ENCODE measurements at regions not wholly inside any gene's neighbourhood (a gene's known extent, or its start where the extent isn't known, plus 50 kb on each side); places are given as distances from the start of the nearest gene placed in this dataset.

DNA sequence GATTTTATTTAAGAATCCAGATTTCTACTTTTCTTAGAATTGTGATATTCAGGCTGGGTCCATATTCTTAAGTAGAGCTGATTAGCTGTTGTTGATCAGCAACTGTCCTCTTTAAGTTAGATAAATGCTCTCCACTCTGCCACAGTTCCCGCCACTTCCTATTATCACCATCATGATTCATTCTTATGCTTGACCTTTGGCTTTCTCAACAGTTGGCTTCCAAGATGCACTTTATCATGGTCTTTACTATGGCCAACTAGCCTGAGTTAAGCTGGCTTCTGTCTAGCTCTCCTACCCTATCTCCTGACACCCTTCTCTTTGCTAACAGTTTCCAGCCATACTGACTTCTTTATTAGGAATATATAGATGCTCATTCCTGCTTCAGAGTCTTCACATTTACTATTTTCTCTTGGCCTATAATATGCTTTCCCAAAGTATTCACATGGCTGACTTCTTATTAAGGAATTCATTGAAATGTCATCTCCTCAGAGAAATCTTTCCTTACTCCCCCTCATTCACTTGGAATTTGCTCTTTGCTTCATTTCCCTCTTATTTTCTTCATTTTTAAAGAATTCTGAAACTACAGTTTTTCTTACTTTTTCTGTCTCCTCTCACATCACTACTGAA, 149.0 kb upstream of the IGF1 start:
- H3K9me3 ChIP-seq = no peaks in the 10 kb centered on the region
- no peaks in the 10 kb centered on the region for H3K4me1 ChIP-seq
- in situ Hi-C loops (cut with MboI; ENCODE audit: low sequenced_read_pairs) = no loop called here
- no peak for DNase-seq (ENCODE audit: low spot score in 2 of 2)
- H3K27me3 ChIP-seq (ENCODE audit: low read depth) = no peaks in the 10 kb centered on the region
- no peaks in the 10 kb centered on the region for H3K36me3 ChIP-seq (replicated peaks)
- no peak overlapping the region for H3K4me3 ChIP-seq

DNA sequence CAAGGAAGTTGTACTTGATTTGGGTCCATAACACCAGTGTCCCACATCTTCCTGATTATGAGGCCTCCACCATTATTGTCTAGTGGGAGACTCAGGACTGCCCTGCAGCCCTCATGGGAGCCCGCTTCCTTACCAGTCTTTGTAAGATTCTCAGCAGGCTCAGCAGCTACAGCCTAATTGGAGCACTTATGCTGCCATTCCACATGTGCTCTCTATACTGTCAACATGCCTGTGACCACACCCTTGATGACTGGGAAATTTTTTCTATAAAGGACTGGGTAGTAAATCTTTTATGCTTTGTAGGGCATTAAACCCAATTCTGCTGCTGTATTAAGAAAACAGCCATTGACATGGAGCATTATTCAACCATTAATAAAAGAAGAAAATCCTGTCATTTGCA, 145.5 kb upstream of the IGF1 start:
- in situ Hi-C loops (cut with MboI; ENCODE audit: low sequenced_read_pairs) = no loop called here
- DNase-seq (ENCODE audit: low spot score in 2 of 2) = no peak
- Histone ChIP-seq H3K4me1 (no peaks in the 10 kb centered on the region), H3K9me3 (no peaks in the 10 kb centered on the region), H3K4me3 (no peak overlapping the region), H3K27me3 (ENCODE audit: low read depth) (no peaks in the 10 kb centered on the region), H3K36me3 (replicated peaks) (no peaks in the 10 kb centered on the region)

DNA sequence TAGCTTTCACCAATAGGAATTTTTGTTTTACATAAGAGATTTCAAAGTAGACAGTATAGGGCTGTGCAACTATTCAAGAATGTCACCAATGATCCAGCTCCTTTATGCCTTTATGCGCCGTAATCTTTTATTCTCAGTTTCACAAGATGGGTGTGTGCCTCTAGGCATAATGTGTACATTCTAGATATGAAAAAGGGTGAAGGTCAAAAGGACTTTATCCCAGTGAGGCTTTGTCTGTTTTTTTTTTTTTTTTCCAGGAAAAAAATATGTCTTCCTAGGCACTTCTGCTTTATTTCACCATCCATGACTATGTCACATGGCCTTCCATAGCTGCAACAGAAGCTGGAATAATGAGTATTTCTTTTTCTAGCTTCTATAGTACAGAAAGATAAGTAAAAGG, 142.3 kb upstream of the IGF1 start:
- H3K4me3 ChIP-seq = no peak overlapping the region
- no peak for DNase-seq (ENCODE audit: low spot score in 2 of 2)
- H3K27me3 ChIP-seq (ENCODE audit: low read depth) = no peaks in the 10 kb centered on the region
- H3K36me3 ChIP-seq (replicated peaks) = no peaks in the 10 kb centered on the region
- no peaks in the 10 kb centered on the region for H3K9me3 ChIP-seq
- in situ Hi-C loops (cut with MboI; ENCODE audit: low sequenced_read_pairs) = no loop called here
- H3K4me1 ChIP-seq = no peaks in the 10 kb centered on the region

DNA sequence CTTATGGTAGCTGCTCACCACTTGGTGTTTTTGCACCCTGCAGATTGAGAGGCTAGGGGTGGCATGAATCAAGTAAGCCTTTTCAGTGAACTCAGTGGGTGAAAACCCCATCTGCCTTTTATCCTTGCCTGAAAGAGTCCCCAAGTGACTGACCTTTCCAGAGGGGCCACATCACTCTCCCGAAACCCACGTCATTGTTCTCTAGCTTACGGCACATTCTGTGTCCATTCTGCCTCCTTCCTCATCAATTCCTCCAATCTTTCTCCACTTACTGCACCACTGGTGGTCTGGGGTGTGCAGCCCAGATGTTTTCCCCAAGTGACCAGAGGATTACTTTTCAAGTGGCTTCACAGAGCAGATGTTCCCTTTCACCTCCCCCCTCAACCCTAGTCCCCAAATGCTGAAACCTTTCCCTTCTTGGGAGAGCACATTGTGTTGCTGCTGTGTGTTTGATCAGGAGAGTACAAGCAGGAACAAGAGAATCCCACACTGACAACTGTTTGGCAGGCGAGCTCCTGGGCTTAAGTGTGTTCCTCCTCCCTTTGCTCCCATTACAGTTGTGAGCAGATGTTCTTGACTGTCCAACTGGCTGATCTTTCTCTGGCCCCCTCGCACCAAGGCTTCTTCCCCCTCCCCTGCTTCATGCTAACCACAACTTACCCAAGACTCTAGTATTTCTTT, 138.0 kb upstream of the IGF1 start:
- DNase-seq (ENCODE audit: low spot score in 2 of 2) = no peak
- Histone ChIP-seq H3K4me3 (no peak overlapping the region), H3K36me3 (replicated peaks) (no peaks in the 10 kb centered on the region), H3K9me3 (no peaks in the 10 kb centered on the region), H3K4me1 (no peaks in the 10 kb centered on the region), H3K27me3 (ENCODE audit: low read depth) (no peaks in the 10 kb centered on the region)
- in situ Hi-C loops (cut with MboI; ENCODE audit: low sequenced_read_pairs) = no loop called here

DNA sequence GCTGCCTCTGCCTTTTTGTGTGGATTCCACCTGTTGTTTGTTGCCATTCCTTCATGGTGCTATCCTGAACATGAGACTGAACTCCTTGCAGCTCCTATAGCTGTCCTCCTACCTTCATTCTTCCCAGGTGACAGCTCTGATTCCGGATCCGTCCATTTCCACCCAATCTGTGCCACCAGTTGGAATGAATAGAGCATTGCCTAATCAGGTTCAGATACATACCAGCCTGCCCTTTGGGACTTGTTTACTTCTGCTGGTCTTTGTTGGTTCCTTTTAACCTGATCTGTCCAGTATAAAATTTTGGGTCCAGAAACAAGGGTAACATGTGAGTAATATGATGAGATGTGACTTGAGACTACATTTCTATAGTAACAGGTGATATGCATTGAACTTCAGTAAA, 136.3 kb upstream of the IGF1 start:
- Histone ChIP-seq H3K36me3 (replicated peaks) (no peaks in the 10 kb centered on the region), H3K4me3 (no peak overlapping the region), H3K4me1 (no peaks in the 10 kb centered on the region), H3K27me3 (ENCODE audit: low read depth) (no peaks in the 10 kb centered on the region), H3K9me3 (no peaks in the 10 kb centered on the region)
- in situ Hi-C loops (cut with MboI; ENCODE audit: low sequenced_read_pairs) = no loop called here
- DNase-seq (ENCODE audit: low spot score in 2 of 2) = no peak

DNA sequence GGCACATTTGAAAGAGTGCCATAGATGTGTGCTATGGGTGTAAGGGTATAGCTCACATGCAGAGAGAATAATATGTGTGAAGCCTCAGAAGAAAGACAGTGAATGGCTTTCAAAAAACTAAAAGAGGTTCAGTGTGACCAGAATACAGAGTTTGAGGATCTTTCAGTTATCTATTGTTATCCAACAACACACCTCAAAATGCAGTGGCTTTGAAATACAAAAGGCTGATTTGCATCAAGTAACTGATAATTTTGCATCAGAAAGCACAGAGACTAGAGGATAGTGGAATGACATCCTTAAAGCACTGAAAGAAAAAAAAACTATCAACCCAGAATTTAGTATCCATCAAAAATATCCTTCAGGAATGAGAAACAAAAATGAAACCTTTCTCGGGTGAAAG, 131.6 kb upstream of the IGF1 start:
- Histone ChIP-seq H3K27me3 (ENCODE audit: low read depth) (no peaks in the 10 kb centered on the region), H3K9me3 (no peaks in the 10 kb centered on the region), H3K36me3 (replicated peaks) (no peaks in the 10 kb centered on the region), H3K4me3 (no peak overlapping the region), H3K4me1 (no peaks in the 10 kb centered on the region)
- DNase-seq (ENCODE audit: low spot score in 2 of 2) = no peak
- in situ Hi-C loops (cut with MboI; ENCODE audit: low sequenced_read_pairs) = no loop called here

DNA sequence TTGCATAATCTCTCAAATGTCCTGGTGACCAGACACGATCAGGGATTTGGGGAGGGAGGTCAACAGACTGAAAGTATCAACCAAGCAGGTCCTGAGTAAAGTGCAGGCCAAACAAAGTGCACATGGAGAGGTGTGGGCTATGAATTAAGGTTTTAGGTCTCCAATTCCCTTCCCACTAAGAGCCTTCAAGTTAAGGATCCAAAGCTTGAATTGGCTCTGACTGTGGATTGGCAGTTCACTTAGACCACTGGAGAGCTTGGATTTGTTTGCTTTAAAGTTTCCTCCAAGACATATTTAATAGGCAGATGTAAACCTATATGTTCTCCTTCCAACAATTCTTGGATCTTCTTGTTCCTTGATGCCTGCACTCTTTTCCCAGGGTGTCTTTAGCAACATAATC, 129.6 kb upstream of the IGF1 start:
- in situ Hi-C loops (cut with MboI; ENCODE audit: low sequenced_read_pairs) = no loop called here
- Histone ChIP-seq H3K27me3 (ENCODE audit: low read depth) (no peaks in the 10 kb centered on the region), H3K4me1 (no peaks in the 10 kb centered on the region), H3K4me3 (no peak overlapping the region), H3K36me3 (replicated peaks) (no peaks in the 10 kb centered on the region), H3K9me3 (no peaks in the 10 kb centered on the region)
- DNase-seq (ENCODE audit: low spot score in 2 of 2) = no peak

DNA sequence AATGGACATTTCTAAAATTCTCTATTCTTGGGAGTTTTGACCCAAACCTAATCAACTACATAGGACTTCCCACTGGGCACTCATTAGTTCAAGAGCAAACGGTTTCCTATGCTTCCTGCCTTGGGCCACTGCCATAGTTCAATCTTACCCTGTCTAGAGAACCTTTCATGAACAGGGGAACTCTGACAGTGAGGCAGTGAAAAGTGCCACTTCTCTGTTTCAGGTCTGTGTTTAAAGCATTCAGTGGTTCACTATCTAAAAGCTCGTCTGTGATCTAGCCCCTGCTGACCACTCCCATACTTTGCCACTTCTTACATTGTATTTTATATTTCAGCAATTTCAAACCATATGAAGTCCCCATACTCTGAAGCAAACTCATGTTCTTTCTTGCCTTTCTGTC, 122.7 kb upstream of the IGF1 start:
- no peaks in the 10 kb centered on the region for H3K27me3 ChIP-seq (ENCODE audit: low read depth)
- in situ Hi-C loops (cut with MboI; ENCODE audit: low sequenced_read_pairs) = no loop called here
- H3K4me1 ChIP-seq = no peaks in the 10 kb centered on the region
- no peaks in the 10 kb centered on the region for H3K9me3 ChIP-seq
- H3K36me3 ChIP-seq (replicated peaks) = no peaks in the 10 kb centered on the region
- no peak overlapping the region for H3K4me3 ChIP-seq
- no peak for DNase-seq (ENCODE audit: low spot score in 2 of 2)

DNA sequence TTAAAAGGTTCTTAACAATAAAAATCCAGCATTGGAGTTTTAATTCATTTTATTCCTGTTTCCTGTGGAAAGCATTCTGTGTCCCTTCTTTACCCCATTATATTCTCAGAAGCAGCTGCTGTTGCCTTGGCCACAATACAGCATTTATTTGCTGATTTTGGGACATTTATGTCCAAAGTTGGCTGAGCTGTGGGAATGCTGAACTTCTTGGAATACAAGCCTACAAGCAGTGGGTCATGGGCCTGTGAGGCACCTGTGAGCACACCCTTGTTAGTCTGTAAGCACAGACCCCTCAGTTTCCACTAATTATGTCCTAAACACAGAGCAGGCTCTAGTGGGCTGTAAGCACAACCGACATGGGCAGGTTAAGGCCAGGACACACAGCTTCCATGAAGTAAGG, 122.2 kb upstream of the IGF1 start:
- no peaks in the 10 kb centered on the region for H3K36me3 ChIP-seq (replicated peaks)
- H3K4me3 ChIP-seq = no peak overlapping the region
- no peak for DNase-seq (ENCODE audit: low spot score in 2 of 2)
- no peaks in the 10 kb centered on the region for H3K4me1 ChIP-seq
- no peaks in the 10 kb centered on the region for H3K9me3 ChIP-seq
- no peaks in the 10 kb centered on the region for H3K27me3 ChIP-seq (ENCODE audit: low read depth)
- in situ Hi-C loops (cut with MboI; ENCODE audit: low sequenced_read_pairs) = no loop called here

DNA sequence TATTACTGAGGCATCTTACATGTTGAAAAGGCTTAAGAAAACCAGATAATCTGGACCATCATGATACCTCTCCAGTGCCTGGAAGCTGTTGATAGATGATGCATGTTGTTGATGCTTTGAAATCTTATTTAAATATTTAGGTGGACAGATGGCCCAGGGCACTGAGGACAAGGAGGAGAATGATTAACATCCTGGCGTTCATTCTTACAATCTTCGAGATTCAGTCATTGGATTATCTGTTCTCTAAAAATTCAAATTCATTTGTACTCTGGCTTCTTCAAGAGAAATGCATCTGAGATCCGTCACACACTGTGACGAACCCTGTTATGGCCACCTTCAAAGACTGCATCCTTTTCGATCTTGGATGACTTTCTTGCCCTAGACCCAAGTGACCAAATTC, 121.3 kb upstream of the IGF1 start:
- in situ Hi-C loops (cut with MboI; ENCODE audit: low sequenced_read_pairs) = no loop called here
- no peaks in the 10 kb centered on the region for H3K9me3 ChIP-seq
- no peak overlapping the region for H3K4me3 ChIP-seq
- H3K36me3 ChIP-seq (replicated peaks) = no peaks in the 10 kb centered on the region
- no peak for DNase-seq (ENCODE audit: low spot score in 2 of 2)
- H3K27me3 ChIP-seq (ENCODE audit: low read depth) = no peaks in the 10 kb centered on the region
- no peaks in the 10 kb centered on the region for H3K4me1 ChIP-seq

DNA sequence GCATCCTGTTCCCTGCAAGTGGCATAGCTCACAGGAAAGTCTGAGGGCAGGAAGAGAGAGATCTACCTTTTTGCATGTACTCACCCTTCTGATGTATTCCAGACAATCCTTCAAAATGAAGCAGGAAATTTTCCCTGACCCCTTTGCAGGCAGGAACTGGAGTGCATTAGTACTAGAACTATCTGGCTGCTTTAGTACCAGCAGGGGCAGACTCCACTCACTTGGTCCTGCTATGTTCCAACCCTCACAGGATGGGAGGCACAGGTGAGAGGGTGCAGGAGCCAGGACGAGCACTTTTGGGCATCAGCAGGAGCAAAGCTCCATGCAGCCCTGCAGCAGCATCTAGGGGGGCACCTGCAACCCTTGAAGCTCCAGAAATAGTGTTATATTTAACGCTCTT, 116.3 kb upstream of the IGF1 start:
- H3K27me3 ChIP-seq (ENCODE audit: low read depth) = no peaks in the 10 kb centered on the region
- no peaks in the 10 kb centered on the region for H3K4me1 ChIP-seq
- no peak for DNase-seq (ENCODE audit: low spot score in 2 of 2)
- in situ Hi-C loops (cut with MboI; ENCODE audit: low sequenced_read_pairs) = no loop called here
- H3K9me3 ChIP-seq = no peaks in the 10 kb centered on the region
- no peak overlapping the region for H3K4me3 ChIP-seq
- no peaks in the 10 kb centered on the region for H3K36me3 ChIP-seq (replicated peaks)

DNA sequence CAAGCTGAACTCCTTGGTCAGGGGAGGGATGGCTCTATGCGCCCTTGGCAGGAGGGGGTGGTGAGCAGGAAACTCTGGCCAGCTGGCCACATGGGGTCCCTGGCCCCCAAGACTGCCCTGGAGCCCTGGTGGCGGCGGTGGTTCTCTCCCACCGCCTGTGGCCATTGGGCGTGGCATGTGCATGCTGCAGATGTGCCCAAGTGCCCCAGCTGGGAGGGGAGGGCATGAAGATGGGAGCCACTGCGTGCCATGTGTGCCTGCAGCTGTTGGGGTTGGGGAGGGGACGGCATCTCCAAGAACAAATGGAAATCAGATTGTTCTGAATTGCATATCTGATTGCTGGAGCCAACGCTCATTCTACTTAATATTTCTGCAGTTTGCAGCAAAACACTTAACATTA, 115.7 kb upstream of the IGF1 start:
- H3K27me3 ChIP-seq (ENCODE audit: low read depth) = no peaks in the 10 kb centered on the region
- in situ Hi-C loops (cut with MboI; ENCODE audit: low sequenced_read_pairs) = no loop called here
- H3K4me3 ChIP-seq = no peak overlapping the region
- H3K4me1 ChIP-seq = no peaks in the 10 kb centered on the region
- H3K36me3 ChIP-seq (replicated peaks) = no peaks in the 10 kb centered on the region
- no peaks in the 10 kb centered on the region for H3K9me3 ChIP-seq
- no peak for DNase-seq (ENCODE audit: low spot score in 2 of 2)

DNA sequence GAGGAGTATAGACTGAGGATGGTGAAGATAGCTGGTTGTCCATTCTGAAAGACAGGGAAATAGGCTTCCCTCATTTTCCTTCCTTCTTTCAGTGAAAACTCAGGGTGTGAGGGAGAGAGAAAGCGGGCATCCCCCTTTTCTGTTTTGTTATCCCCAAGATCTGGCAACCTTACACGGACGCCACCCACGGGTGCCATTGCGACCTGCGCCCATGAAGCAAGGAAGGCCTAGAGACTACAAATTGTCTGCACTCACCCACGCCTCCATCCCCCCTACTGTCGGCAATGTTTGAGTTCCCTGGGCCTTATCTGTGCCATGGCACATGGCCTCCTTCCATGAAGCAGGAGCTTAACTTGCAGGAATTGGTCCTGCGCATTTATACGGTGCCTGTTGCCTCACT, 115.0 kb upstream of the IGF1 start:
- no peaks in the 10 kb centered on the region for H3K36me3 ChIP-seq (replicated peaks)
- DNase-seq (ENCODE audit: low spot score in 2 of 2) = no peak
- in situ Hi-C loops (cut with MboI; ENCODE audit: low sequenced_read_pairs) = no loop called here
- H3K4me1 ChIP-seq = no peaks in the 10 kb centered on the region
- no peak overlapping the region for H3K4me3 ChIP-seq
- no peaks in the 10 kb centered on the region for H3K27me3 ChIP-seq (ENCODE audit: low read depth)
- H3K9me3 ChIP-seq = no peaks in the 10 kb centered on the region

DNA sequence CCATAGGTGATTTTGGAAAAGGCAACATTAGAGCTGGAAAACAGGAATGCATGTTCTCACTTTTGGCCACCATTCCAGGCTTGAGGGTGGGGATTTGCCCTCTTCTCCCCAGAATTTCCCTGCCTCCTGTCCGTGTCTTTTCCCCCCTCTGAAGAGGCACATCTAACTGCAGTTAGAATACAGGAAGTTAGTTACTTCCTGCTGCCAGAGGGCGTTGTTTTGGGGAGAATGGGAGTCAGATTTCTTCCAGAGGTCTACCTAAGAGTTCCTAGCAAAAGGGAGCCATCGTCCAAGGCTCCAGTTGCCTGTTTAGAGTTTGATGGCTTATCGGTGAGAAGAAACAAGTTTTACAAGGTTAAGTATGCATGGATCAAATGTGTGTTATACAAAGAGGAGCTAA, 112.8 kb upstream of the IGF1 start:
- H3K27me3 ChIP-seq (ENCODE audit: low read depth) = no peaks in the 10 kb centered on the region
- no peak overlapping the region for H3K4me3 ChIP-seq
- no peaks in the 10 kb centered on the region for H3K9me3 ChIP-seq
- in situ Hi-C loops (cut with MboI; ENCODE audit: low sequenced_read_pairs) = no loop called here
- H3K36me3 ChIP-seq (replicated peaks) = no peaks in the 10 kb centered on the region
- H3K4me1 ChIP-seq = no peaks in the 10 kb centered on the region
- no peak for DNase-seq (ENCODE audit: low spot score in 2 of 2)

DNA sequence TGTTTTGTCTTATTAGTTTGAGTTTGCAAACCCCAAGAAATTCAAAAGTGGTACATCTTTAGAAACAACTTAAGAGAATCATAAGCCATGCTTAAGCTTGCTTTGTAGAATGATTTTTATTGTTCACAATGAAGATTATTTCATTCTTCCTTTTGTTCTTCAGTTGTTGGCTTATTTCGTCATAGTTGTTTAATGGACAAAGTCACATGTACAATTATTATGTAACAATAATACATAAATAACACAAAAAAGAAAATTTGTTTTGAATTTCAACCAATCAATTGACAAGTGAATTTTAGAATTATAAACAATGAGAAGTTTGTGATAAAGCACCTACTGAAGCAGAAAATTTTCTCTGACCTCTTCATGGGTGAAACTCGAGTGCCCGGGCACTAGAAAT, 111.8 kb upstream of the IGF1 start:
- no peaks in the 10 kb centered on the region for H3K36me3 ChIP-seq (replicated peaks)
- no peak for DNase-seq (ENCODE audit: low spot score in 2 of 2)
- no peaks in the 10 kb centered on the region; the same call in 1 of the 2 replicates for H3K27me3 ChIP-seq (ENCODE audit: low read depth)
- in situ Hi-C loops (cut with MboI; ENCODE audit: low sequenced_read_pairs) = no loop called here
- no peaks in the 10 kb centered on the region for H3K9me3 ChIP-seq
- no peak overlapping the region for H3K4me3 ChIP-seq
- H3K4me1 ChIP-seq = no peaks in the 10 kb centered on the region

Data from HAP-1 (cell line).